Neural progenitor cell (in vitro differentiated cells): ENCODE measurements at regions not wholly inside any gene's neighbourhood (a gene's known extent, or its start where the extent isn't known, plus 50 kb on each side); places are given as distances from the start of the nearest gene placed in this dataset.

ENCODE experiments used
- CTCF ChIP-seq: fragments of 200-600 bp; sonication (generic); IDR thresholded peaks from 2 replicates; pipeline ENCODE4 v1.5.1; 2017; ENCODE audit warnings: antibody characterized with exemption, mild to moderate bottlenecking
- EZH2 ChIP-seq: fragments of 200-600 bp; sonication (generic); IDR thresholded peaks from 2 replicates; pipeline ENCODE4 v1.6.1; 2017; ENCODE audit warnings: antibody characterized with exemption, mild to moderate bottlenecking, moderate library complexity

GRCh38 chr4:138904793-138905192, 110.8 kb upstream of the NOCT start:
- no peak for TF ChIP-seq EZH2
- TF ChIP-seq CTCF: no peak
